Mesodermal cell (in vitro differentiated cells): ENCODE measurements at regions not wholly inside any gene's neighbourhood (a gene's known extent, or its start where the extent isn't known, plus 50 kb on each side); places are given as distances from the start of the nearest gene placed in this dataset.

Experiments used
- H3K27ac ChIP-seq: 2 replicates; pipeline ENCODE4 v1.7.0; 2013; ENCODE audit warnings: mild to moderate bottlenecking, low read depth, low read length, moderate library complexity; ENCODE audit not compliant: severe bottlenecking
- H3K36me3 ChIP-seq: 2 replicates; pipeline ENCODE4 v1.7.1; 2013; ENCODE audit warnings: mild to moderate bottlenecking, low read length, moderate library complexity; ENCODE audit not compliant: control insufficient read depth, insufficient read depth
- H3K4me1 ChIP-seq: one replicate; pipeline ENCODE4 v1.7.1; 2013; ENCODE audit warnings: mild to moderate bottlenecking, low read length; ENCODE audit not compliant: insufficient read depth, control insufficient read depth, poor library complexity, severe bottlenecking
- H3K4me3 ChIP-seq: 2 replicates; pipeline ENCODE4 v1.7.0; 2013; ENCODE audit warnings: low read length, control low read depth, mild to moderate bottlenecking; ENCODE audit not compliant: insufficient read depth, poor library complexity, severe bottlenecking; ENCODE audit errors: extremely low read depth
- H3K9me3 ChIP-seq: 2 replicates; pipeline ENCODE4 v1.7.1; 2013; ENCODE audit warnings: mild to moderate bottlenecking, low read length, moderate library complexity; ENCODE audit not compliant: control insufficient read depth
- whole genome bisulfite sequencing, 2 experiments: methylation state at CpG; one replicate each; pipeline ENCODE4 v1.1.5; 2013; ENCODE audit warnings: missing lambda C conversion rate in 2 of 2; ENCODE audit not compliant: insufficient coverage in 2 of 2; 5-methylcytosine and 5-hydroxymethylcytosine counted together

- no peak overlapping the region for H3K27ac ChIP-seq
- WGBS, 2 experiments, result 90 to 91% methylated on average over 20 to 21 of the region's 22 CpGs
- peaks cover 84% of the 10 kb centered on the region for H3K36me3 ChIP-seq
- no peaks in the 10 kb centered on the region for H3K9me3 ChIP-seq
- H3K4me3 ChIP-seq, result no peak overlapping the region
- peaks cover 21% of the 10 kb centered on the region for H3K4me1 ChIP-seq
Observed at GRCh38 chr12:124397807-124398577, 103.1 kb downstream of the RFLNA start.

GRCh38 chr12:124397399-124397679, 102.4 kb downstream of the RFLNA start:
- Histone ChIP-seq H3K4me3 (no peak overlapping the region), H3K4me1 (peaks cover 27% of the 10 kb centered on the region), H3K36me3 (peaks cover 83% of the 10 kb centered on the region), H3K27ac (no peak overlapping the region), H3K9me3 (no peaks in the 10 kb centered on the region)
- 93 to 94% methylated on average over 7 of the region's 7 CpGs for WGBS, 2 experiments

- H3K36me3 ChIP-seq, result peaks cover 77% of the 10 kb centered on the region
- no peaks in the 10 kb centered on the region for H3K9me3 ChIP-seq
- WGBS, 2 experiments, result 91 to 92% methylated on average over 27 of the region's 35 CpGs
- H3K4me3 ChIP-seq, result no peak overlapping the region
- H3K27ac ChIP-seq, result no peak overlapping the region
- H3K4me1 ChIP-seq, result peaks cover 32% of the 10 kb centered on the region
Observed at GRCh38 chr12:124396544-124397398, 101.9 kb downstream of the RFLNA start.

- Histone ChIP-seq H3K27ac (no peak overlapping the region), H3K4me1 (peaks cover 40% of the 10 kb centered on the region)
Observed at GRCh38 chr12:124395986-124396385, 101.1 kb downstream of the RFLNA start.

GRCh38 chr12:124395284-124395752, 100.4 kb downstream of the RFLNA start:
- H3K36me3 ChIP-seq, result peaks cover 64% of the 10 kb centered on the region
- no peaks in the 10 kb centered on the region for H3K9me3 ChIP-seq
- no peak overlapping the region for H3K27ac ChIP-seq
- WGBS, 2 experiments, result 86 to 87% methylated on average over 20 of the region's 21 CpGs
- H3K4me3 ChIP-seq, result no peak overlapping the region
- peaks cover 47% of the 10 kb centered on the region for H3K4me1 ChIP-seq

More at GRCh38 chr12:124395986-124396385, 101.1 kb downstream of the RFLNA start:
- no peak overlapping the region for H3K4me3 ChIP-seq
- H3K36me3 ChIP-seq, result peaks cover 69% of the 10 kb centered on the region
- H3K9me3 ChIP-seq, result no peaks in the 10 kb centered on the region
- WGBS, 2 experiments, result 94 to 95% methylated on average over 4 to 6 of the region's 7 CpGs

- H3K36me3 ChIP-seq, result peaks cover 59% of the 10 kb centered on the region
- peaks cover 54% of the 10 kb centered on the region for H3K4me1 ChIP-seq
- 94 to 95% methylated on average over 5 to 6 of the region's 6 CpGs for WGBS, 2 experiments
- H3K9me3 ChIP-seq, result no peaks in the 10 kb centered on the region
- H3K4me3 ChIP-seq, result no peak overlapping the region
- H3K27ac ChIP-seq, result no peak overlapping the region
Observed at GRCh38 chr12:124394462-124395128, 99.7 kb downstream of the RFLNA start.

GRCh38 chr12:124393831-124394230, 98.9 kb downstream of the RFLNA start:
- peaks cover 57% of the 10 kb centered on the region for H3K4me1 ChIP-seq
- H3K27ac ChIP-seq, result no peak overlapping the region
- peaks cover 52% of the 10 kb centered on the region for H3K36me3 ChIP-seq
- 95% methylated on average over 13 to 15 of the region's 15 CpGs for WGBS, 2 experiments
- H3K4me3 ChIP-seq, result no peak overlapping the region
- H3K9me3 ChIP-seq, result no peaks in the 10 kb centered on the region

GRCh38 chr12:124393414-124393790, 98.5 kb downstream of the RFLNA start:
- H3K4me3 ChIP-seq, result no peak overlapping the region
- no peak overlapping the region for H3K27ac ChIP-seq
- peaks cover 48% of the 10 kb centered on the region for H3K36me3 ChIP-seq
- no peaks in the 10 kb centered on the region for H3K9me3 ChIP-seq
- peaks cover 58% of the 10 kb centered on the region for H3K4me1 ChIP-seq
- WGBS, 2 experiments, result 94 to 100% methylated on average over 2 of the region's 3 CpGs

GRCh38 chr12:124392667-124393413, 97.9 kb downstream of the RFLNA start:
- peak overlapping the region; percentile 59 for H3K27ac ChIP-seq
- H3K9me3 ChIP-seq, result no peaks in the 10 kb centered on the region
- H3K4me1 ChIP-seq, result peaks cover 63% of the 10 kb centered on the region
- no peak overlapping the region for H3K4me3 ChIP-seq
- 49 to 52% methylated on average over 10 to 14 of the region's 20 CpGs for WGBS, 2 experiments
- H3K36me3 ChIP-seq, result peaks cover 47% of the 10 kb centered on the region

- H3K4me3 ChIP-seq, result no peak overlapping the region
- H3K27ac ChIP-seq, result peak overlapping the region; percentile 59
- H3K36me3 ChIP-seq, result peaks cover 43% of the 10 kb centered on the region
- H3K9me3 ChIP-seq, result no peaks in the 10 kb centered on the region
- 47 to 56% methylated on average over 6 to 14 of the region's 16 CpGs for WGBS, 2 experiments
- peaks cover 64% of the 10 kb centered on the region for H3K4me1 ChIP-seq
Observed at GRCh38 chr12:124392271-124392666, 97.4 kb downstream of the RFLNA start.
